ENCODE measurements at regions not wholly inside any gene's neighbourhood (a gene's known extent, or its start where the extent isn't known, plus 50 kb on each side); places are given as distances from the start of the nearest gene placed in this dataset.

GRCh38 chr4:55215087-55215486 is 89.7 kb upstream of the KDR start:
- TF ChIP-seq, protein P1, sequence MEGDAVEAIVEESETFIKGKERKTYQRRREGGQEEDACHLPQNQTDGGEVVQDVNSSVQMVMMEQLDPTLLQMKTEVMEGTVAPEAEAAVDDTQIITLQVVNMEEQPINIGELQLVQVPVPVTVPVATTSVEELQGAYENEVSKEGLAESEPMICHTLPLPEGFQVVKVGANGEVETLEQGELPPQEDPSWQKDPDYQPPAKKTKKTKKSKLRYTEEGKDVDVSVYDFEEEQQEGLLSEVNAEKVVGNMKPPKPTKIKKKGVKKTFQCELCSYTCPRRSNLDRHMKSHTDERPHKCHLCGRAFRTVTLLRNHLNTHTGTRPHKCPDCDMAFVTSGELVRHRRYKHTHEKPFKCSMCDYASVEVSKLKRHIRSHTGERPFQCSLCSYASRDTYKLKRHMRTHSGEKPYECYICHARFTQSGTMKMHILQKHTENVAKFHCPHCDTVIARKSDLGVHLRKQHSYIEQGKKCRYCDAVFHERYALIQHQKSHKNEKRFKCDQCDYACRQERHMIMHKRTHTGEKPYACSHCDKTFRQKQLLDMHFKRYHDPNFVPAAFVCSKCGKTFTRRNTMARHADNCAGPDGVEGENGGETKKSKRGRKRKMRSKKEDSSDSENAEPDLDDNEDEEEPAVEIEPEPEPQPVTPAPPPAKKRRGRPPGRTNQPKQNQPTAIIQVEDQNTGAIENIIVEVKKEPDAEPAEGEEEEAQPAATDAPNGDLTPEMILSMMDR (IDR thresholded peaks at IDR 0.05; ENCODE audit: borderline replicate concordance): no peak
- H3K4me3 ChIP-seq: no peak overlapping the region
- no peak for DNase-seq
- H3K27me3 ChIP-seq (ENCODE audit: low read depth): no peaks in the 10 kb centered on the region
- no peaks in the 10 kb centered on the region for H3K9me3 ChIP-seq (replicated peaks)
- H3K27ac ChIP-seq (replicated peaks): no peak overlapping the region
- peaks cover 8% of the 10 kb centered on the region for H3K4me1 ChIP-seq
- H3K36me3 ChIP-seq: no peaks in the 10 kb centered on the region
- intact Hi-C loops (cut with micrococcal nuclease): no loop called here

GRCh38 chr4:55216863-55217635 is 91.7 kb upstream of the KDR start:
- peaks cover 8% of the 10 kb centered on the region for H3K4me1 ChIP-seq
- TF ChIP-seq, protein P1 (IDR thresholded peaks at IDR 0.05; ENCODE audit: borderline replicate concordance): no peak
- intact Hi-C loops (cut with micrococcal nuclease): no loop called here

GRCh38 chr4:55218041-55218440 is 92.6 kb upstream of the KDR start:
- Histone ChIP-seq H3K4me3 (no peak overlapping the region), H3K27ac (replicated peaks) (no peak overlapping the region), H3K36me3 (no peaks in the 10 kb centered on the region), H3K27me3 (ENCODE audit: low read depth) (no peaks in the 10 kb centered on the region), H3K9me3 (replicated peaks) (no peaks in the 10 kb centered on the region), H3K4me1 (peaks cover 8% of the 10 kb centered on the region)
- no peak for DNase-seq
- intact Hi-C loops (cut with micrococcal nuclease): no loop called here
- TF ChIP-seq, protein P1 (IDR thresholded peaks at IDR 0.05; ENCODE audit: borderline replicate concordance): no peak

More at GRCh38 chr4:55216863-55217635, 91.7 kb upstream of the KDR start:
- DNase-seq: no peak
- Histone ChIP-seq H3K27ac (replicated peaks) (no peak overlapping the region), H3K9me3 (replicated peaks) (no peaks in the 10 kb centered on the region), H3K27me3 (ENCODE audit: low read depth) (no peaks in the 10 kb centered on the region), H3K36me3 (no peaks in the 10 kb centered on the region), H3K4me3 (no peak overlapping the region)

- intact Hi-C loops (cut with micrococcal nuclease): no loop called here
Observed at GRCh38 chr4:55237839-55238238, 108.2 kb upstream of the SRD5A3 start.

DNA sequence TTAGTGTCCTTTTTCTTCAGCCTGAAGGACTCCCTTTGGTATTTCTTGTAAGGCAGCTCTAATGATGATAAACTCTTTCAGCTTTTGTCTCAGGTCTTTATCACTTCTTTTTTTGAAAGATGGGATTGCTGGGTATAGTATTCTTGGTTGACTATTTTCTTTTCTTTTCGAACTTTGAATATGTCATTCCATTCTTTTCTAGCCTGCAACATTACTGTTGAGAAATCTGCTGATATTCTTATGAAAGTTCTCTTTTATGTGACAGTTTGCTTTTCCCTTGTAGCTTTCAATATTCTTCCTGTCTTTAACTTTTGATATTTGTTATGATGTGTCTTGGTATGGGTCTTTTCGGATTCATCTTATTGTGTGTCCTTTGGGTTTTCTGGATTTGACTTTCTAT is 107.6 kb upstream of the SRD5A3 start:
- Histone ChIP-seq H3K27ac (replicated peaks) (no peak overlapping the region), H3K4me1 (no peaks in the 10 kb centered on the region), H3K9me3 (replicated peaks) (peaks cover 56% of the 10 kb centered on the region), H3K4me3 (no peak overlapping the region), H3K27me3 (ENCODE audit: low read depth) (no peaks in the 10 kb centered on the region), H3K36me3 (no peaks in the 10 kb centered on the region)
- TF ChIP-seq, protein P1 (IDR thresholded peaks at IDR 0.05; ENCODE audit: borderline replicate concordance): no peak
- DNase-seq: no peak
- intact Hi-C loops (cut with micrococcal nuclease): no loop called here

More at GRCh38 chr4:55237839-55238238, 108.2 kb upstream of the SRD5A3 start:
- no peak for DNase-seq
- Histone ChIP-seq H3K27ac (replicated peaks) (no peak overlapping the region), H3K36me3 (no peaks in the 10 kb centered on the region), H3K27me3 (ENCODE audit: low read depth) (no peaks in the 10 kb centered on the region), H3K4me1 (no peaks in the 10 kb centered on the region), H3K9me3 (replicated peaks) (peaks cover 57% of the 10 kb centered on the region), H3K4me3 (no peak overlapping the region)
- TF ChIP-seq, protein P1 (IDR thresholded peaks at IDR 0.05; ENCODE audit: borderline replicate concordance): no peak

Data from left ventricle myocardium inferior (tissue), 1 donor.